Caco-2 (cell line): ENCODE measurements at regions not wholly inside any gene's neighbourhood (a gene's known extent, or its start where the extent isn't known, plus 50 kb on each side); places are given as distances from the start of the nearest gene placed in this dataset.

Source experiments
- BruUV-seq: library from RNA; stranded (reverse); fragments of 400-500 nt; replicated peaks from 2 replicates; lab custom pipeline; 2021; lab: Mats Ljungman, UMichigan
- CTCF ChIA-PET: fragments of 300-600 bp; sonication (Branson Sonifier 250); formaldehyde crosslinking; loops from one replicate; lab custom pipeline; 2022; ENCODE audit warnings: antibody characterized with exemption; lab: Charles Lee
- POLR2A ChIA-PET: fragments of 300-600 bp; sonication (Branson Sonifier 250); formaldehyde crosslinking; loops from one replicate; lab custom pipeline; 2022; ENCODE audit warnings: antibody characterized with exemption; lab: Charles Lee
- DNase-seq, 2 experiments: peaks; one replicate each; pipeline versions ENCODE4 v3.0.0 to v3.0.0-alpha.2; 2020 to 2022
- H3K27me3 ChIP-seq: replicated peaks from 2 replicates; pipeline ENCODE4 v1.6.0; 2011; ENCODE audit warnings: low read length; ENCODE audit not compliant: control insufficient read depth, insufficient read depth
- H3K36me3 ChIP-seq: 2 replicates; pipeline ENCODE4 v1.5.1; 2011; ENCODE audit warnings: low read length; ENCODE audit not compliant: control insufficient read depth, insufficient read depth
- H3K4me1 ChIP-seq: fragments of 250-450 bp; sonication (Bioruptor Pico); 2 replicates; pipeline ENCODE4 v1.5.1; 2020; ENCODE audit warnings: mild to moderate bottlenecking
- H3K4me3 ChIP-seq: 2 replicates; pipeline ENCODE4 v1.5.1; 2011; ENCODE audit warnings: low read depth, mild to moderate bottlenecking, control low read depth, low read length
- H3K9me3 ChIP-seq: fragments of 250-450 bp; sonication (Bioruptor Pico); 2 replicates; pipeline ENCODE4 v1.5.1; 2020; ENCODE audit warnings: mild to moderate bottlenecking, moderate library complexity
- H3K27ac Mint-ChIP-seq: one replicate; pipeline ENCODE4 v1.8.0; 2022; ENCODE audit warnings: mixed read lengths; ENCODE audit not compliant: unreplicated experiment
- H3K27me3 Mint-ChIP-seq: one replicate; pipeline ENCODE4 v1.8.0; 2022; ENCODE audit warnings: mixed read lengths; ENCODE audit not compliant: insufficient read depth, unreplicated experiment
- H3K36me3 Mint-ChIP-seq: one replicate; pipeline ENCODE4 v1.8.0; 2022; ENCODE audit warnings: mild to moderate bottlenecking, mixed read lengths; ENCODE audit not compliant: insufficient read depth, unreplicated experiment
- H3K4me1 Mint-ChIP-seq: one replicate; pipeline ENCODE4 v1.8.0; 2022; ENCODE audit warnings: low read depth, mixed read lengths; ENCODE audit not compliant: unreplicated experiment
- H3K4me3 Mint-ChIP-seq: one replicate; pipeline ENCODE4 v1.8.0; 2022; ENCODE audit warnings: mild to moderate bottlenecking, moderate library complexity, mixed read lengths; ENCODE audit not compliant: unreplicated experiment
- H3K9me3 Mint-ChIP-seq: one replicate; pipeline ENCODE4 v1.8.0; 2022; ENCODE audit warnings: mixed read lengths; ENCODE audit not compliant: unreplicated experiment
- CTCF ChIP-seq, 2 experiments: fragments of 200-600 bp in 1 of 2; IDR thresholded peaks; 1 replicate in 1 of 2; 2 replicates in 1 of 2; pipeline versions ENCODE4 v1.5.1 to v1.8.0; 2011 to 2022; ENCODE audit warnings: antibody characterized with exemption in 1 of 2, control low read depth in 1 of 2, inconsistent platforms in 1 of 2, low read depth in 1 of 2, low read length in 1 of 2, mild to moderate bottlenecking in 1 of 2, moderate library complexity in 1 of 2; ENCODE audit not compliant: insufficient read depth in 1 of 2, severe bottlenecking in 1 of 2, unreplicated experiment in 1 of 2
- intact Hi-C: fragments of 100-400 bp; cut with micrococcal nuclease; formaldehyde crosslinking; loops from one replicate; pipeline ENCODE4 v1.10.0; 2022; ENCODE audit not compliant: unreplicated experiment

GRCh38 chr1:38787041-38787440, 72.5 kb downstream of the RRAGC start:
- Histone ChIP-seq H3K4me3 (no peak overlapping the region), H3K27me3 (no peaks in the 10 kb centered on the region; the same call in 1 of the 2 replicates), H3K4me1 (no peaks in the 10 kb centered on the region), H3K9me3 (no peaks in the 10 kb centered on the region), H3K36me3 (no peaks in the 10 kb centered on the region)
- CTCF ChIA-PET = no interaction called here
- no peak for DNase-seq
- BruUV-seq = no TSS peak
- H3K27me3 Mint-ChIP-seq = peaks cover 13% of the 10 kb centered on the region
- H3K9me3 Mint-ChIP-seq = no peaks in the 10 kb centered on the region
- POLR2A ChIA-PET = no interaction called here
- intact Hi-C loops = no loop called here
- H3K4me3 Mint-ChIP-seq = no peak overlapping the region
- H3K36me3 Mint-ChIP-seq = no peaks in the 10 kb centered on the region
- no peak for TF ChIP-seq CTCF (IDR thresholded peaks at IDR 0.05; ENCODE audit: insufficient read depth in 1 of 2, low read depth in 1 of 2, low read length in 1 of 2, severe bottlenecking in 1 of 2, unreplicated experiment in 1 of 2)
- H3K4me1 Mint-ChIP-seq = no peaks in the 10 kb centered on the region
- no peak overlapping the region for H3K27ac Mint-ChIP-seq

- H3K4me1 ChIP-seq = no peaks in the 10 kb centered on the region
- no peak for TF ChIP-seq CTCF (IDR thresholded peaks at IDR 0.05; ENCODE audit: insufficient read depth in 1 of 2, low read depth in 1 of 2, low read length in 1 of 2, severe bottlenecking in 1 of 2, unreplicated experiment in 1 of 2)
- no peak for DNase-seq
- no peak overlapping the region for H3K4me3 ChIP-seq
- no peaks in the 10 kb centered on the region for H3K4me1 Mint-ChIP-seq
- no peaks in the 10 kb centered on the region; the same call in 1 of the 2 replicates for H3K27me3 ChIP-seq
- no peak overlapping the region for H3K27ac Mint-ChIP-seq
- BruUV-seq = no TSS peak
- no peaks in the 10 kb centered on the region for H3K36me3 Mint-ChIP-seq
- no peak overlapping the region for H3K4me3 Mint-ChIP-seq
- no peaks in the 10 kb centered on the region for H3K9me3 ChIP-seq
- intact Hi-C loops = no loop called here
- ChIA-PET POLR2A (no interaction called here), CTCF (no interaction called here)
- no peaks in the 10 kb centered on the region for H3K9me3 Mint-ChIP-seq
- no peaks in the 10 kb centered on the region for H3K36me3 ChIP-seq
- H3K27me3 Mint-ChIP-seq = peaks cover 22% of the 10 kb centered on the region
Measured at GRCh38 chr1:38786040-38786436, 73.5 kb downstream of the RRAGC start.

GRCh38 chr1:38785285-38786039, 74.1 kb downstream of the RRAGC start:
- no peak overlapping the region for H3K4me3 ChIP-seq
- Mint-ChIP-seq H3K9me3 (no peaks in the 10 kb centered on the region), H3K27me3 (peaks cover 24% of the 10 kb centered on the region), H3K27ac (no peak overlapping the region), H3K36me3 (no peaks in the 10 kb centered on the region), H3K4me1 (no peaks in the 10 kb centered on the region), H3K4me3 (no peak overlapping the region)
- H3K9me3 ChIP-seq = no peaks in the 10 kb centered on the region
- H3K36me3 ChIP-seq = no peaks in the 10 kb centered on the region
- H3K4me1 ChIP-seq = no peaks in the 10 kb centered on the region
- TF ChIP-seq CTCF (IDR thresholded peaks at IDR 0.05; ENCODE audit: insufficient read depth in 1 of 2, low read depth in 1 of 2, low read length in 1 of 2, severe bottlenecking in 1 of 2, unreplicated experiment in 1 of 2) = no peak
- intact Hi-C loops = no loop called here
- POLR2A ChIA-PET = no interaction called here
- CTCF ChIA-PET = no interaction called here
- DNase-seq = no peak
- H3K27me3 ChIP-seq = no peaks in the 10 kb centered on the region; the same call in 1 of the 2 replicates
- no TSS peak for BruUV-seq
